ENCODE measurements at regions not wholly inside any gene's neighbourhood (a gene's known extent, or its start where the extent isn't known, plus 50 kb on each side); places are given as distances from the start of the nearest gene placed in this dataset.

- TF ChIP-seq CTCF (IDR thresholded peaks at IDR 0.05; ENCODE audit: extremely low read depth in 1 of 2, insufficient read depth in 1 of 2, low read depth in 1 of 2, low read length in 2 of 2) (no peak), POLR2AphosphoS5 (IDR thresholded peaks at IDR 0.05; ENCODE audit: insufficient read depth, low read depth, low read length) (no peak), FOS (IDR thresholded peaks at IDR 0.05; ENCODE audit: borderline replicate concordance, insufficient read depth, low read length) (no peak), EZH2 (IDR thresholded peaks at IDR 0.05; ENCODE audit: borderline replicate concordance, low read depth, low read length, severe bottlenecking) (no peak)
Measured at GRCh38 chr7:155935005-155935557, 122.8 kb upstream of the SHH start.
